GM23338 (cell line): ENCODE measurements at regions not wholly inside any gene's neighbourhood (a gene's known extent, or its start where the extent isn't known, plus 50 kb on each side); places are given as distances from the start of the nearest gene placed in this dataset.

Experiments
- ATAC-seq: fragments of 200-7000 bp; cut with Tn5 transposase; 3 replicates; pipeline ENCODE4 v1.9.1; 2020
- DNase-seq: peaks from one replicate; pipeline ENCODE4 v3.0.0-alpha.2; 2015; ENCODE audit warnings: low spot score
- H2AFZ ChIP-seq: fragments of 200-600 bp; sonication (generic); 2 replicates; pipeline ENCODE4 v1.8.0; 2016; ENCODE audit warnings: antibody characterized with exemption, mild to moderate bottlenecking, moderate library complexity
- H3F3A ChIP-seq: fragments of 200-600 bp; sonication (generic); replicated peaks from 2 replicates; pipeline ENCODE4 v1.8.0; 2017; ENCODE audit warnings: antibody characterized with exemption, mixed run types, low read depth
- H3K27ac ChIP-seq: fragments of 200-600 bp; sonication (generic); 2 replicates; pipeline ENCODE4 v1.6.1; 2016; ENCODE audit warnings: low read depth
- H3K27me3 ChIP-seq: fragments of 200-600 bp; sonication (generic); 2 replicates; pipeline ENCODE4 v1.8.0; 2016; ENCODE audit warnings: mild to moderate bottlenecking, mixed run types, moderate library complexity; ENCODE audit not compliant: insufficient read depth
- H3K36me3 ChIP-seq: fragments of 200-600 bp; sonication (generic); 2 replicates; pipeline ENCODE4 v1.8.0; 2016; ENCODE audit warnings: mild to moderate bottlenecking; ENCODE audit not compliant: insufficient read depth
- H3K4me1 ChIP-seq: fragments of 200-600 bp; sonication (generic); 2 replicates; pipeline ENCODE4 v1.8.0; 2016; ENCODE audit warnings: mild to moderate bottlenecking, moderate library complexity; ENCODE audit not compliant: insufficient read depth
- H3K4me2 ChIP-seq: fragments of 200-600 bp; sonication (generic); 2 replicates; pipeline ENCODE4 v1.7.1; 2017; ENCODE audit warnings: mixed run types
- H3K4me3 ChIP-seq: fragments of 200-600 bp; sonication (generic); 2 replicates; pipeline ENCODE4 v1.6.1; 2016; ENCODE audit warnings: mixed run types
- H3K79me2 ChIP-seq: fragments of 200-600 bp; sonication (generic); replicated peaks from 2 replicates; pipeline ENCODE4 v1.8.0; 2017; ENCODE audit warnings: mild to moderate bottlenecking; ENCODE audit not compliant: insufficient read depth
- H3K9me2 ChIP-seq: fragments of 200-600 bp; sonication (generic); 2 replicates; pipeline ENCODE4 v1.8.0; 2017; ENCODE audit not compliant: insufficient read depth
- H4K20me1 ChIP-seq: fragments of 200-600 bp; sonication (generic); replicated peaks from 2 replicates; pipeline ENCODE4 v1.8.0; 2017; ENCODE audit warnings: mild to moderate bottlenecking; ENCODE audit not compliant: insufficient read depth
- H3K27ac Mint-ChIP-seq: 2 replicates; pipeline ENCODE4 v1.8.0; 2020; ENCODE audit warnings: inconsistent platforms, mild to moderate bottlenecking, moderate library complexity, mixed read lengths
- H3K27me3 Mint-ChIP-seq: 3 replicates; pipeline ENCODE4 v1.8.0; 2022; ENCODE audit warnings: low read depth, mild to moderate bottlenecking, moderate library complexity, mixed read lengths, inconsistent platforms; ENCODE audit not compliant: insufficient read depth, poor library complexity
- H3K36me3 Mint-ChIP-seq: 3 replicates; pipeline ENCODE4 v1.8.0; 2021; ENCODE audit warnings: low read depth, mild to moderate bottlenecking, inconsistent platforms, moderate library complexity, mixed read lengths
- H3K4me1 Mint-ChIP-seq: 3 replicates; pipeline ENCODE4 v1.8.0; 2020; ENCODE audit warnings: mild to moderate bottlenecking, inconsistent platforms, mixed read lengths
- H3K4me3 Mint-ChIP-seq: 3 replicates; pipeline ENCODE4 v1.8.0; 2021; ENCODE audit warnings: moderate library complexity, mild to moderate bottlenecking, inconsistent platforms, mixed read lengths
- H3K9me3 Mint-ChIP-seq: 3 replicates; pipeline ENCODE4 v1.8.0; 2020; ENCODE audit warnings: moderate library complexity, mild to moderate bottlenecking, inconsistent platforms, mixed read lengths
- CREB1 ChIP-seq: fragments of 250-450 bp; sonication (Bioruptor Pico); IDR thresholded peaks from 2 replicates; pipeline ENCODE4 v1.5.0; 2020; ENCODE audit warnings: low read depth, mild to moderate bottlenecking, moderate library complexity
- EZH2phosphoT487 ChIP-seq: fragments of 200-600 bp; sonication (generic); IDR thresholded peaks from one replicate; pipeline ENCODE4 v1.8.1; 2018; ENCODE audit warnings: antibody characterized with exemption; ENCODE audit not compliant: unreplicated experiment
- NANOG ChIP-seq: IDR thresholded peaks from 2 replicates; pipeline ENCODE4 v1.6.1; 2016; ENCODE audit warnings: antibody characterized with exemption, borderline replicate concordance
- ZNF114 ChIP-seq: fragments of 250-450 bp; sonication (Bioruptor Pico); IDR thresholded peaks from 2 replicates; pipeline ENCODE4 v1.5.0; 2020; ENCODE audit warnings: mild to moderate bottlenecking, moderate library complexity
- ZNF331 ChIP-seq: fragments of 250-450 bp; sonication (Bioruptor Pico); IDR thresholded peaks from 2 replicates; pipeline ENCODE4 v1.5.0; 2020; ENCODE audit warnings: low read depth, mild to moderate bottlenecking, moderate library complexity
- TF ChIP-seq, protein P1 (sequence below): fragments of 250-450 bp; sonication (Bioruptor Pico); IDR thresholded peaks from 2 replicates; pipeline ENCODE4 v1.5.0; 2020; ENCODE audit warnings: mild to moderate bottlenecking, moderate library complexity

DNA sequence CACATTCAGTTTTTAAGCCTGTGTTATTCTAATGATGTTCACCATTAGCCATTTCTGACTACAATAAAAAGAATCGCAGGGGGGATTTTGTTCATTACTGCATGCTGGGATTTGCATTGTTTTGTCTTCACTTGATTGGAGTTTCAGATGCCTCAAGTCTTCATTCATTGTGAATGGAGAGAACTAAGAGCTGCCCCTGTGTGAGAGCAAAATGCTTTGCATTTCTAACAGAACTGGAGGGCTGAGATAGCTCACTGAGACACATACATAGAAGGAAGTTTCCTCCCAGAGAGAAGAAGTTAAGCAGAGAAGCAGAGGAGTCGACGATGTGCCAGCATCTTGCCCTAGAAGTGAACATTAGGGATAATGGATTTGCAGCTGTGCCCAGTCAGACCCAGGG, 113.5 kb upstream of the GATB start:
- H3K27ac Mint-ChIP-seq = peak overlapping the region; percentile 23

More for the DNA sequence above, 113.5 kb upstream of the GATB start:
- Histone ChIP-seq H3K79me2 (no peaks in the 10 kb centered on the region), H4K20me1 (no peaks in the 10 kb centered on the region), H2AFZ (no peak overlapping the region), H3K27me3 (no peaks in the 10 kb centered on the region), H3K27ac (0 out of 2 replicates have a peak overlapping the region, but pooled peaks have one; percentile 48), H3K9me2 (peaks cover 9% of the 10 kb centered on the region), H3K4me2 (peak overlapping the region; percentile 35), H3K4me3 (no peak overlapping the region), H3K36me3 (no peaks in the 10 kb centered on the region), H3K4me1 (peaks cover 16% of the 10 kb centered on the region), H3F3A (no peaks in the 10 kb centered on the region)
- ATAC-seq = peak; percentile 97
- peak overlapping the region; percentile 4; the same call in 2 of the 3 replicates for H3K4me3 Mint-ChIP-seq
- H3K9me3 Mint-ChIP-seq = peaks cover 14% of the 10 kb centered on the region
- peak; percentile 50 for DNase-seq
- H3K36me3 Mint-ChIP-seq = peaks cover 12% of the 10 kb centered on the region
- peaks cover 29% of the 10 kb centered on the region for H3K4me1 Mint-ChIP-seq
- no peaks in the 10 kb centered on the region for H3K27me3 Mint-ChIP-seq
- TF ChIP-seq NANOG (peak; percentile 57; the same call in 1 of the 2 replicates), ZNF114 (CRISPR knock-in tag) (no peak), CREB1 (CRISPR knock-in tag) (peak; percentile 39; the same call in 1 of the 2 replicates), EZH2phosphoT487 (no peak), ZNF331 (no peak)
- TF ChIP-seq, protein P1, sequence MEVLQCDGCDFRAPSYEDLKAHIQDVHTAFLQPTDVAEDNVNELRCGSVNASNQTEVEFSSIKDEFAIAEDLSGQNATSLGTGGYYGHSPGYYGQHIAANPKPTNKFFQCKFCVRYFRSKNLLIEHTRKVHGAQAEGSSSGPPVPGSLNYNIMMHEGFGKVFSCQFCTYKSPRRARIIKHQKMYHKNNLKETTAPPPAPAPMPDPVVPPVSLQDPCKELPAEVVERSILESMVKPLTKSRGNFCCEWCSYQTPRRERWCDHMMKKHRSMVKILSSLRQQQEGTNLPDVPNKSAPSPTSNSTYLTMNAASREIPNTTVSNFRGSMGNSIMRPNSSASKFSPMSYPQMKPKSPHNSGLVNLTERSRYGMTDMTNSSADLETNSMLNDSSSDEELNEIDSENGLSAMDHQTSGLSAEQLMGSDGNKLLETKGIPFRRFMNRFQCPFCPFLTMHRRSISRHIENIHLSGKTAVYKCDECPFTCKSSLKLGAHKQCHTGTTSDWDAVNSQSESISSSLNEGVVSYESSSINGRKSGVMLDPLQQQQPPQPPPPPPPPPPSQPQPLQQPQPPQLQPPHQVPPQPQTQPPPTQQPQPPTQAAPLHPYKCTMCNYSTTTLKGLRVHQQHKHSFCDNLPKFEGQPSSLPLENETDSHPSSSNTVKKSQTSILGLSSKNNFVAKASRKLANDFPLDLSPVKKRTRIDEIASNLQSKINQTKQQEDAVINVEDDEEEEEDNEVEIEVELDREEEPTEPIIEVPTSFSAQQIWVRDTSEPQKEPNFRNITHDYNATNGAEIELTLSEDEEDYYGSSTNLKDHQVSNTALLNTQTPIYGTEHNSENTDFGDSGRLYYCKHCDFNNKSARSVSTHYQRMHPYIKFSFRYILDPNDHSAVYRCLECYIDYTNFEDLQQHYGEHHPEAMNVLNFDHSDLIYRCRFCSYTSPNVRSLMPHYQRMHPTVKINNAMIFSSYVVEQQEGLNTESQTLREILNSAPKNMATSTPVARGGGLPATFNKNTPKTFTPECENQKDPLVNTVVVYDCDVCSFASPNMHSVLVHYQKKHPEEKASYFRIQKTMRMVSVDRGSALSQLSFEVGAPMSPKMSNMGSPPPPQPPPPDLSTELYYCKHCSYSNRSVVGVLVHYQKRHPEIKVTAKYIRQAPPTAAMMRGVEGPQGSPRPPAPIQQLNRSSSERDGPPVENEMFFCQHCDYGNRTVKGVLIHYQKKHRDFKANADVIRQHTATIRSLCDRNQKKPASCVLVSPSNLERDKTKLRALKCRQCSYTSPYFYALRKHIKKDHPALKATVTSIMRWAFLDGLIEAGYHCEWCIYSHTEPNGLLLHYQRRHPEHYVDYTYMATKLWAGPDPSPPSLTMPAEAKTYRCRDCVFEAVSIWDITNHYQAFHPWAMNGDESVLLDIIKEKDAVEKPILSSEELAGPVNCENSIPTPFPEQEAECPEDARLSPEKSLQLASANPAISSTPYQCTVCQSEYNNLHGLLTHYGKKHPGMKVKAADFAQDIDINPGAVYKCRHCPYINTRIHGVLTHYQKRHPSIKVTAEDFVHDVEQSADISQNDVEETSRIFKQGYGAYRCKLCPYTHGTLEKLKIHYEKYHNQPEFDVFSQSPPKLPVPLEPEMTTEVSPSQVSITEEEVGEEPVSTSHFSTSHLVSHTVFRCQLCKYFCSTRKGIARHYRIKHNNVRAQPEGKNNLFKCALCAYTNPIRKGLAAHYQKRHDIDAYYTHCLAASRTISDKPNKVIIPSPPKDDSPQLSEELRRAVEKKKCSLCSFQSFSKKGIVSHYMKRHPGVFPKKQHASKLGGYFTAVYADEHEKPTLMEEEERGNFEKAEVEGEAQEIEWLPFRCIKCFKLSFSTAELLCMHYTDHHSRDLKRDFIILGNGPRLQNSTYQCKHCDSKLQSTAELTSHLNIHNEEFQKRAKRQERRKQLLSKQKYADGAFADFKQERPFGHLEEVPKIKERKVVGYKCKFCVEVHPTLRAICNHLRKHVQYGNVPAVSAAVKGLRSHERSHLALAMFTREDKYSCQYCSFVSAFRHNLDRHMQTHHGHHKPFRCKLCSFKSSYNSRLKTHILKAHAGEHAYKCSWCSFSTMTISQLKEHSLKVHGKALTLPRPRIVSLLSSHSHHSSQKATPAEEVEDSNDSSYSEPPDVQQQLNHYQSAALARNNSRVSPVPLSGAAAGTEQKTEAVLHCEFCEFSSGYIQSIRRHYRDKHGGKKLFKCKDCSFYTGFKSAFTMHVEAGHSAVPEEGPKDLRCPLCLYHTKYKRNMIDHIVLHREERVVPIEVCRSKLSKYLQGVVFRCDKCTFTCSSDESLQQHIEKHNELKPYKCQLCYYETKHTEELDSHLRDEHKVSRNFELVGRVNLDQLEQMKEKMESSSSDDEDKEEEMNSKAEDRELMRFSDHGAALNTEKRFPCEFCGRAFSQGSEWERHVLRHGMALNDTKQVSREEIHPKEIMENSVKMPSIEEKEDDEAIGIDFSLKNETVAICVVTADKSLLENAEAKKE (CRISPR knock-in tag) = peak; percentile 94
